Activated naive CD4-positive, alpha-beta T cell treated with anti-CD3 and anti-CD28 coated beads, Interleukin-2, amount 10 ng/mL, durations not matched to agents 7 days and 5 days (primary cell): ENCODE measurements at regions not wholly inside any gene's neighbourhood (a gene's known extent, or its start where the extent isn't known, plus 50 kb on each side); places are given as distances from the start of the nearest gene placed in this dataset.
"Not testable (repeated sequence)": the region's sequence is repeated elsewhere in the genome, so short reads cannot be mapped to it uniquely, and the experiment has no call there.

ENCODE experiments used
- CTCF ChIA-PET: fragments of 350-600 bp; sonication (Branson Sonifier 250); formaldehyde crosslinking; loops from one replicate; lab custom pipeline; 2021; ENCODE audit warnings: antibody characterized with exemption; lab: Charles Lee
- DNase-seq: peaks from one replicate; pipeline ENCODE4 v3.0.0-alpha.2; 2020
- H3K27ac Mint-ChIP-seq: one replicate; pipeline ENCODE4 v1.8.0; 2021; ENCODE audit warnings: mild to moderate bottlenecking, moderate library complexity, mixed read lengths
- H3K27me3 Mint-ChIP-seq: one replicate; pipeline ENCODE4 v1.8.0; 2021; ENCODE audit warnings: mild to moderate bottlenecking, mixed read lengths
- H3K36me3 Mint-ChIP-seq: one replicate; pipeline ENCODE4 v1.8.0; 2021; ENCODE audit warnings: mixed read lengths
- H3K4me1 Mint-ChIP-seq: one replicate; pipeline ENCODE4 v1.8.0; 2021; ENCODE audit warnings: mixed read lengths
- H3K4me3 Mint-ChIP-seq: one replicate; pipeline ENCODE4 v1.8.0; 2021; ENCODE audit warnings: mild to moderate bottlenecking, moderate library complexity, mixed read lengths
- H3K9me3 Mint-ChIP-seq: one replicate; pipeline ENCODE4 v1.8.0; 2021; ENCODE audit warnings: mixed read lengths

GRCh38 chr21:5243257-5243656 lies 5278.1 kb upstream of the TPTE start:
- DNase-seq: not testable (repeated sequence)

GRCh38 chr21:5243715-5244375 lies 5277.5 kb upstream of the TPTE start:
- H3K27ac Mint-ChIP-seq, H3K36me3 Mint-ChIP-seq, H3K4me1 Mint-ChIP-seq, DNase-seq, CTCF ChIA-PET, H3K27me3 Mint-ChIP-seq, H3K4me3 Mint-ChIP-seq: not testable (repeated sequence)
- peaks cover 54% of the 10 kb centered on the region for H3K9me3 Mint-ChIP-seq

More at GRCh38 chr21:5243257-5243656, 5278.1 kb upstream of the TPTE start:
- H3K4me3 Mint-ChIP-seq, H3K27me3 Mint-ChIP-seq, CTCF ChIA-PET, H3K36me3 Mint-ChIP-seq, H3K4me1 Mint-ChIP-seq, H3K27ac Mint-ChIP-seq: not testable (repeated sequence)
- H3K9me3 Mint-ChIP-seq: peaks cover 53% of the 10 kb centered on the region

DNA sequence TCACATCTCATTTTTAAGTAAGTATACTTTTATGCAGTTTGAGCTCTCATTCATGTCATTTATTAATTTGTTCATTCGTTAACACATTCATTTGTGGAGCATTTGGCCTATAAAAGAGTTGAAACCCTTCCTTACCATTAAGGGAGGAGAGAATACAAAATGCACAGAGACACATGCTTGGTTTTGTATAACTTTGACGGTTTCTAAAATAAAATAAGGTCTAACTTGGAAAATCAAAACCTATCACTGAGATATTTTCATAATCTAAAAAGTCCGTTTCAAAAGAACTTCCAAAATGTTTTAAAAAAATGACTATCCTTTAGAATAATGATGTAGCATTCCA lies 5277.0 kb upstream of the TPTE start:
- H3K27ac Mint-ChIP-seq, CTCF ChIA-PET, DNase-seq, H3K4me1 Mint-ChIP-seq, H3K36me3 Mint-ChIP-seq, H3K27me3 Mint-ChIP-seq, H3K4me3 Mint-ChIP-seq: not testable (repeated sequence)
- H3K9me3 Mint-ChIP-seq: peaks cover 53% of the 10 kb centered on the region

- H3K36me3 Mint-ChIP-seq, H3K27me3 Mint-ChIP-seq, H3K4me1 Mint-ChIP-seq, H3K4me3 Mint-ChIP-seq, DNase-seq, H3K27ac Mint-ChIP-seq, CTCF ChIA-PET: not testable (repeated sequence)
- peaks cover 53% of the 10 kb centered on the region for H3K9me3 Mint-ChIP-seq
Measured at GRCh38 chr21:5244954-5245353, 5276.4 kb upstream of the TPTE start.

- H3K27me3 Mint-ChIP-seq, CTCF ChIA-PET, H3K36me3 Mint-ChIP-seq, H3K4me3 Mint-ChIP-seq, DNase-seq, H3K27ac Mint-ChIP-seq, H3K4me1 Mint-ChIP-seq: not testable (repeated sequence)
- H3K9me3 Mint-ChIP-seq: peaks cover 58% of the 10 kb centered on the region
Measured at GRCh38 chr21:5246416-5246815, 5275.0 kb upstream of the TPTE start.

DNA sequence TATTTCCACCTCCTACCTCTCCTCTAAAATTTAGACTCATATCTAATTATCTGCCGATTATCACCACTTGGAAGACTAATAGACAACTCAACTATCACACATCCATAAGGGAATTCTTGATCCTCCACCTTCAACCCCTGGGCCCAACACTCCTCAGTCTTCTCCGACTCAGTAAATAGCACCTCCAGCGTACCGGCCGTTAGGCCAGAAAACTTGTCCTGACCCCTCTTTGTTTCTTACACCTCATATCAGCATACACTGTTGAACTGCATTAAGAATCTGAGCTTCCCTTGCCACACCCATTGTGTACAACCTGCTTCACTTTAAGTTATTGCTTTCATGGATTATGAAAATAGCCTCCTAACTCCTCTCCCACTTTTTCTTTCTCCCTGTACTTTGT lies 5274.0 kb upstream of the TPTE start:
- DNase-seq, H3K4me1 Mint-ChIP-seq, H3K36me3 Mint-ChIP-seq, CTCF ChIA-PET, H3K4me3 Mint-ChIP-seq, H3K27me3 Mint-ChIP-seq, H3K27ac Mint-ChIP-seq: not testable (repeated sequence)
- peaks cover 61% of the 10 kb centered on the region for H3K9me3 Mint-ChIP-seq

GRCh38 chr21:5250128-5250527 lies 5271.3 kb upstream of the TPTE start:
- H3K4me3 Mint-ChIP-seq, CTCF ChIA-PET, H3K27ac Mint-ChIP-seq, H3K27me3 Mint-ChIP-seq, H3K36me3 Mint-ChIP-seq, DNase-seq, H3K4me1 Mint-ChIP-seq: not testable (repeated sequence)
- peaks cover 52% of the 10 kb centered on the region for H3K9me3 Mint-ChIP-seq

GRCh38 chr21:5251162-5251561 lies 5270.2 kb upstream of the TPTE start:
- H3K4me3 Mint-ChIP-seq, H3K4me1 Mint-ChIP-seq, H3K36me3 Mint-ChIP-seq, H3K27ac Mint-ChIP-seq, CTCF ChIA-PET, H3K27me3 Mint-ChIP-seq, DNase-seq: not testable (repeated sequence)
- H3K9me3 Mint-ChIP-seq: peaks cover 49% of the 10 kb centered on the region

DNA sequence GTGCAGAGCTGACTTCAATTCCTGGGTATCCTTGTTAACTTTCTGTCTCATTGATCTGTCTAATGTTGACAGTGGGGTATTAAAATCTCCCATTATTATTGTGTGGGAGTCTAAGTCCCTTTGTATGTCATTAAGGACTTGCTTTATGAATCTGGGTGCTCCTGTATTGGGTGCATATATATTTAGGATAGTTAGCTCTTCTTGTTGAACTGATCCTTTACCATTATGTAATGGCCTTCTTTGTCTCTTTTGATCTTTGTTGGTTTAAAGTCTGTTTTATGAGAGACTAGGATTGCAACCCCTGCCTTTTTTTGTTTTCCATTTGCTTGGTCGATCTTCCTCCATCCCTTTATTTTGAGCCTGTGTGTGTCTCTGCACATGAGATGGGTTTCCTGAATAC lies 5269.5 kb upstream of the TPTE start:
- H3K27ac Mint-ChIP-seq, DNase-seq, H3K27me3 Mint-ChIP-seq, H3K36me3 Mint-ChIP-seq, H3K4me1 Mint-ChIP-seq, CTCF ChIA-PET, H3K4me3 Mint-ChIP-seq: not testable (repeated sequence)
- H3K9me3 Mint-ChIP-seq: peaks cover 43% of the 10 kb centered on the region
